Activated T-helper 9 cell treated with anti-CD3 and anti-CD28 coated beads, Interleukin-2, amount 50 U/mL, for 16 hours (primary cell): ENCODE measurements at regions not wholly inside any gene's neighbourhood (a gene's known extent, or its start where the extent isn't known, plus 50 kb on each side); places are given as distances from the start of the nearest gene placed in this dataset.

Experiments
- DNase-seq: peaks from one replicate; pipeline ENCODE4 v3.0.0-alpha.2; 2020; ENCODE audit warnings: low read depth

DNA sequence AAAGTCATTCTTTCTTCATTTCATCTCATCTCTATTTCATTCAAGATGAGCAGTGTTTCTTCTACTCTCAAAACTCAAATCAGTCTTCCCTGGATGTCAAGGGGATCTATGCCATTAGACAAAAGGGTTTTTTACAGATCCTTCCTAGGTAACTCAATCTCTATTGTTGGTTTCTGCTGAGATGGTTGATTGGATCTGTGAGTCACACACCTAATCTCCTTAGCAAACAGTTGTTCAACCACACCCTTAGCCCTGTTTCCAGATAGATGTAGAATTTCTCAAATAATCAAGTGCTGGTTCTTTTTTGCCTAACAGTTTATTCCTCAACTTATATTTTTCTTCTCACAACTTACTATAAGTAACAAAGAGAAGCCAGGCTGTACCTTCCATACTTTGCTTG lies 200.5 kb downstream of the KDR start:
- no peak for DNase-seq

DNA sequence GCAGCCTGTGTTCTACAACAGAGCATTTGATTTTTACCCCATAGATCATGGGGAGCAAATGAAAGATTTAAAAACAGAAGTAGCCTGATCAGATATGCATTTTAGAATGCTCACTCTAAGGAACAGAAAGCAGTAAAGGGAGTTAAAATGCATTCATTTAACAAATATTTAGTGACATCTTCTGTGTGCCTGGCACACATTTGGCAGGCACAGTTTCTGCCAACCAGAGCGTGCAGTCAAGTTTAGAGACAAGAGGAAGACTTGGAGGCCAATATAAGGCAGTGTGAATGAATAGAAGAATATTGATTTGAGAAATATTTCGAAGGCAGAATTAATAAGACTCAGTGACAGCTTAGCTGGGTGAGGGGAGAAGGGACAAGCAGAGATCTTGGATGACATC lies 210.1 kb downstream of the KDR start:
- no peak for DNase-seq

DNA sequence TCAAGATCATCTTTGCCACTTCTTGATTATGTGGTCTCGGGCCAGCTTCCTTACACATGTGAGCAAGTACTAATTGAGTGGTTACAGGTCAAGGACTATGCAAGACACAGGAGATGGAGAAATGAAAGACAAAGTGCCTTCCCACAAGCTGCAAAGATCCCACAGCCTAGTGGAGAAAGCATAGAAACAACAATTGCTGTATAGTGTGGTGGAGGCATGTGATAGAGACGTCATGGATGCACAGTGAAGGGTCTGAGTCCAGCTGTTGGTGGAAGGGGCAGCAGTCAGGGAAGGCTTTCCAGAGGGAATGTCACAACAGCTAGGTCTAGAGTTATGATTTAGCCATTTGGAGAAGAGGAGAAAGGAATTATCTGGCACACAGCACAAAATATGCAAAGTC lies 210.6 kb downstream of the KDR start:
- no peak for DNase-seq

DNA sequence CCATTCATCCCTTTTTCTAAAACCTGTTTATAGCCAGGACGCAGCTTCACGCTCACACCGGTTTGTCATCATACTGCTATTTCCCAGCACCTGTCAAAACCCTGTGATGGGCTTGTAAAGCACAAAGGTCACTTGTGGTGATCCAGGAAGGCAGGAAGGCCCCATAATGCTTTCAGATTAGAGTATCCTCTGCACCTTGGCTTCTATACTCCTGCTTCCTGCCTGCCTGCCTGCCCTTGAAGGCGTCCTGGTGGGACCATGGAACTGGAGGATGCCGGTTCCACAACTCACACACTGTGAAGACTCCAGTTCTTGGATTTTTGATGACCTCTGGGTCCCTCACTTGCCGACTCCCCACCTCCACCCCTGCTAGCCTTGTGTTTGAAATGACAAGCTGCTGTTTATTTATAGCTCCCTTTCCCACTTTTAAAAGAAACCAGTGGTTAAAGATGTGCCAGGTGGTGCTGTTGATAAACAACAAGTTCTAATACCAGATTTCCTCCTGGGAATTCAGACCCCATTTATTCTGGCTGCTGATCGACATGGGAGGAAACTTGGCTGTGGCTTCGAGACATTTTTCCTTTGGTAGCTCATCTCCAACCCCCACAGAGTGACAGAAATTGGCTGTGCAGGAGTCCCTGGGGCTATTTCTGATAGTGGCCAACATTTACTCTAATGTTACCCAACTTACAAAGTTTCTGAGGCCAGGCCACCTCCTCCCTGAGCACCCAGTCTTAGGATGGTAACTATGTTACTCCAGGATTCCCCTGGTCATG lies 211.5 kb downstream of the KDR start:
- no peak for DNase-seq

DNA sequence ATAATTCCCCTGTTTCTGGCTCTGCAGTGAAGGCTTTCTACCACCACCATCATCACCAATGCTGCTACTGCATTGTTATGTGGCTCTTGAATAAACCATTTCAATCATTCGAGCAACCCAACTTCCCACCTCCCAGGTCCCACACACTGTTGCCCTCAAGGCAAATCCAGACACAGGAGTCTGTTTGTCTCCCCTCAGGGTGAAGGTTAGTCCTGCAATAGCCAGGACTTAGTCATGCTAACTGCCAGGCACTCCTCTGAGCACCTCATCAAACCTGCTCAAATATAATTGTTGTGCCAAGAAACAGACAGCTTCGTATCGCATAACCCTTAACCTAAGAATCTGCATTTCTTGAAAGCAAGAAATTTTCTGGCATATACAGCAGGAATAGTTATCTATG lies 213.2 kb downstream of the KDR start:
- DNase-seq, result no peak

DNA sequence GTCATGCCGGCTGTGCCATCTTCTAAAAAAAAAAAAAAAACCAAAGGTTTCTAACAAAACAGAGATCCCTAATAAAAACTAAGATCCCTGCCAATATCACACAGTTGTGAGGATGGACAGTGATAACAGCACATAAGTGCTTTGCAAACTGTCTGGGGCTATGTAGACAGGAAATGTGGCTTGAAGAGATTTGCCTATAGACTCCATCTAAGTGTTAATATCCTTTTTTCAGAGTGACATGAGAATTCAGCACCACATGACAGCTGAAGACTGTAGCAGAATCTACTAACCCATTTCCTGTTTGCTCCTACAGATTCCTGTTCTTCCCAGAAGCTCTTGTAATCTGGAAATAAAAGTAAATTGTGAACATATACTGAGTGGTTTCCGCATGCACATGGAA lies 215.4 kb downstream of the KDR start:
- no peak for DNase-seq

DNA sequence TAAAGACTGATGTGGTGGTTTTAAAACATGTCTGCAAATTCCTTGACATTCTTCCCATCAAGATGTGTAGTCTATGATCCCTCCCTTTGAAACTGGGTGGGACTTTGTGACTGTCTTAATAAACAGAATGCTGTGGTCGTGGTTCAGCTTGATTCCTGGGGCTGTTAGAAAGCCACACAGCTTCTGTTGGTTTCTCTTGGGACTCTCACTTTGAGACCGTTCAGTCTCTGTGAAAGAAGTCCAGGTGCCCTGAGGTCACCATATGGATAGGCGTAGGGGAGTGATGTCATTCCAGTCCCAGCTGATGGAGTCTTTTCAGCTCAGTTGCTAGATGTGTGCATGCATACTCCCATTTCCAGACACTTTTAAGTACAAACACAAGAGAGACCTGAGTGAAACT lies 216.6 kb downstream of the KDR start:
- no peak for DNase-seq

DNA sequence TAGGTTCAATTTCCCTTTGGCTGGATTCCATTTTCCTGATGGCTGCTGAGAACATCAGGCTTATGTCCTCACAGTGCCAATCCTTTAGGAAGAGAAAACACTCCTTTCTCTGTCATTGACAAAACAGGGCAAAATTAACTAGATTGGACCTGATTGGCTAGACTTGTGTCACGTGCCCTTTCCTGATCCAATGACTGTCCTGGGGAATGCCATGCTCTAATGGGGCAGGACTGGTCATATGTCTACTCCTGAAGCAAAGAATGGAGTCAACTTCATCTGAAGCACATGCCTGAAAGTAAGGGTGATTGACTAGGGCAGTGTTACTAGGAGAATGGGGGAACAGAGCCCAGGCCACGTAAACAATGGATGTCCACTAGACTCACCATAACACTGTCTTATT lies 220.4 kb downstream of the KDR start:
- no peak for DNase-seq

DNA sequence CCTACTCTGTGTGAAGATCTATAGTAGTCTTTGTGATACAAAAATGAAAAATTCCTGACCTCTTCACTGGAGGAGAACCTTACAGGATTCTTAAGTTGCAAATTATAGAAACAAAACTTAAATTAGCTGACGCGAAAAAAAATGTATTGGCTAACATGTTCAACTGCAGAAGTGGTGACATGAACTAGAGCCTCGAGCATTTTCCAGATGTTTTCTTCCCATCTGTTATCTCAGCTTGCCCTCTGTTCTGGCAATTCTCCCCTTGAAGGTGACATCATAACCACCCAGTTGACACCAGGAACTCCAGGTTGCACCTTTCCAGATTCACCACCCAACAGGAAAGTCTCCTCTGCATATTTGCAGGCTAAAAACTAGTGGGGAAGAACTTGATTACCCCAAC lies 222.4 kb downstream of the KDR start:
- DNase-seq, result no peak

DNA sequence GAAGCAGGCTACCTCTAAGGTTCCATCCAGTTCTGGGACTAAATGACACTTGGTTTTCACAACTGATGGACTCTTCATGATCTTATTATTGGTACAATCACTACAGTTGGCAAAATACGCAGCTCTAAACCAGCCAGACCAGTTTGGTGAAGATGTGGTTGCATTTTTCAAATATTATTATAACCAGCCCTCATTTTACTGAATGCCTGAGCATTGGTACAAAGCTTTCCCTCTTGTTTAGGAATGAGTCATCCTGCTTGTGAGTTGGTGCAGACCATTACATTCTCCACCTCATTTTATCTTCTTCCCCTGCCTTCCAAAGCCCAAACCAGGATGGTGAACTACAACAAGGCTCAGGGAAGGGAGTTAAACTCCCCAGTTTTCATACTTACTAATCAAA lies 223.1 kb downstream of the KDR start:
- DNase-seq, result no peak

DNA sequence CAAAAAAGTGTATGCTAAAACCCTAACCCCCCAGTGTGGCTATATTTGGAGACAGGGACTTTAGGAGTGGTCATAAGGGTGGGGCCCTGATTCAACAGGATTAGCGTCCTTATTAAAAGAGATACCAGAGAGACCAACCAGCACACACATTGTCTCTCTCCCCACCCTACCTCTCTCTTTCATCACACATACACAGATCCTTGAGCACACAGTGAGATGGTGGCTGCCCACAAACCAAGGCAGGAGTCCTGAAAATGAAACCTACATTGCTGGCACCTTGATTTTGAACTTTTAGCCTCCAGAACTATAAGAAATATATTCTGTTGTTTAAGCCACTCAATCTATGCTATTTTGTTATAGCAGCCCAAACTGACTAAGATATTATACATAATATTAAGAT lies 224.2 kb downstream of the KDR start:
- no peak for DNase-seq

DNA sequence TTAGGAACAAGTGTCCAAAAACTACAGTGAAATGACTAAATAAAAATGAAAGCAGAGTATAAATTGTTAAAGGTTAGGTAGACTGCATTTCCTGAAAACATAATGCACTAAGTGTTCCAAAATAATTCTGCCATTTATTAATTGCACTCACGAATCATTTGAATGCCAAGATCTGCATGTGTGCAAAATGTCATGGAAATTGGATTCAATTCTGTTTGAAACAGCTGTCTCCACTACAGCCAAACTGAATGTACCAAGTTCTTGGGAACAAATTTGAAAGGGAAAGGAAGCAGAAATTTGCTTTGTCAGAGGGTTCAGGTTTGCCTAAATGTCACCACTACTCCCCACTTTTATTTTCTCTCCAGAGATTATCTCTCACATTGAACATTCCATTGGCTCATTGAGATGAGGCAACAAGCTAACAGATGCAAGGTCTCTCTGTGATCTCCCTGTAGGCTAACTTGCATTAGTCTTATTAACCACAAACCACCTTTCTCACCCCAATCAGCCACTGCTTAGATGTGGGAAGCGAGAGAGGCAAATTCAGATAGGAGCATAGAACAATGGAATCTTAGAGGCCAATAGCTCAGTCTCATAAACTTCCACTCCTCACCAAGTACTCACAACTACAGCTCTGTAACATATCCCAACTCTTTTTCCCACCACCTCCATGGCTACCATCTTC lies 226.6 kb downstream of the KDR start:
- DNase-seq, result no peak

DNA sequence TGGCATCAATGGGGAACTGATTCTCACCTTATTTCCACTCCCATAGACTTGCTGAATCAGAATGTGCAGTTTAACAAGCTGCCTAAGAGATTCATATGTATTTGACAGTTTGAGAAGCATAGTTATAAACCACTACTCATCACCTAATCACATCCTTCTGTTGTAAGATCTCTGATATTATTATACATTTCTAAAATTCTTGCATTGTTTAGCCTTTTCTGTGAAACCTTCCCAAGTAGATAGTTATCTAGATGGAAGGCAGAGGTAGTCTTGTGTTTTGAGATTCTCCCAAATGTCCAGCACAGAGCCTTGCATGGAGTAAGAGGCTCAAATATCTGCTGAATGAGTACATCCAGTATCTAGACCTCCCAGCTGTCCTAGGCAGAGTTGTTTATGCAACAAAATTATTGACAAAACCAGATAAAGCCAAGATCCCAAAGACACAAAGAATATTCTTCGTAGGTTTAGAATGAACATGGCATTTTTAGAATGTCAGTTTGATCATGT lies 227.3 kb downstream of the KDR start:
- DNase-seq, result no peak

DNA sequence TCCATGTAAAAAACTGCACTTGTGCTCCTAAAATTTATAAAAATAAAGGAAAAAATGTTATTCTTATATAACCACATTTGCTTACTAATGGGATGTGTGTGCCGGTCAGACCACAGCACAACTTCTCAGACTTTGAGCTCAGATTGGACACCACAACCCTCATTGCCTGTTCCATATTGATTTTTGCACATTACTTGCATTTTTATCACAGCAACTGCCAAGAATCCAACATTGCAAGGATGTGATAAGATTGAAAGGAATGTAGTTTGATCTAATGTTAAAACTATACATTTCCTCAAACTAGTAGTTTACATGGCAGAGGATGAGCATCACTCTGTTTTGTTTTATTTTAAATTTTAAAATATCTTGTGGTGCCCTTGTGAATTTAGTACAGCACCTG lies 227.8 kb downstream of the KDR start:
- DNase-seq, result no peak

DNA sequence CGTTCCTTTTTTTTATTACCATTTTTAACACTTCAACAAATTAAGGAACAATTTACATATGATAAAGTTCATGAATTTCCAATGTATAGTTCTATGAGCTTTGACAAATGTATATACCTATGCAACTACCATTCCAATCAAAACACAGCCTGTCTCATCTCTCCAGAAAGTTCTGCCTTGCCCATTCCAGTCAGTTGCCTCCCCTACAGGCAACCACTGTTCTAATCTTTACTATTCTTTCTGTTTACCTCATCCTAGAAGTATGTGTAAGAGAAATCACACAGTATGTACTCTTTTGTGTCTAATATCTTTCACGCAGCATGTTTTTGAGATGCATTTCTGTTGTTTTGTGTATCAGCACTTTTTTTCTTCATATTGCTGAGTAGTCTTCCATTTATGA lies 224.9 kb downstream of the KIT start:
- no peak for DNase-seq

DNA sequence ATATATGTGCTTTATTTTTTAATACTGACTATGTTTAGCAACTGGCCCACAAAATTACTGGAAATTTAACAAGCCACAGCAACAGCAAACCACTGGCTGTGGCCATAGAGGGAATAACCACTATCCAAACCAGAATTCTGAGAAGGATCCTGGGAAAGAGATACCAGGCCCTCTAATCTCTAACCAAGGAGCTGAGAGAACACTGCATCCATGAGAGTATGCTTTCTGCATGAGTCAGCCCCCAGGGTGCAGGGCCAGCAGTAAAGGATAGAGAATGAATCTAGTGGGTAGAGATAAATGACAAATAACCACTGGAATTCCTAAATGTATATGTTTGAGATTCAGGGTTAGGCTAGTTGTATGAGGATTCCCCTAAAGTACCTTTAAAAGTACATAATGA lies 221.8 kb downstream of the KIT start:
- no peak for DNase-seq

DNA sequence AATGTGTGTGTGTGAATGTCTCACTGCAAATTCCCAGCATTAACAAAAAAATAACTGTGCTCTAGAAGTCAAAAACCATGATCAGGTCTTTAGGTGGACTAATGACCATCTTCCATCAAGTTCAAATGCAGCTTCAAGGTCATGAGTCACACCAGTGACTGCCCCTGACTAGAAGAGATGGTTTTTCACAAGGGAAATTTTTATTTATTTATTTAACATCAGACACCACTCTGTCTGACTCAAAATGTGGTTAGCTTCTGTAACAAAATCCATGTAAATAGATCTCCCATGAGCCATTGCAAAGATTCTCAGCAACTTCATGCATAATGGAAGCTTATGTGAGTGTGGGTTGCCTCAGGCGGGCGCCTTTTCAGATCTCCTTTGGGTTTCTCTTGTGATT lies 219.2 kb downstream of the KIT start:
- no peak for DNase-seq

DNA sequence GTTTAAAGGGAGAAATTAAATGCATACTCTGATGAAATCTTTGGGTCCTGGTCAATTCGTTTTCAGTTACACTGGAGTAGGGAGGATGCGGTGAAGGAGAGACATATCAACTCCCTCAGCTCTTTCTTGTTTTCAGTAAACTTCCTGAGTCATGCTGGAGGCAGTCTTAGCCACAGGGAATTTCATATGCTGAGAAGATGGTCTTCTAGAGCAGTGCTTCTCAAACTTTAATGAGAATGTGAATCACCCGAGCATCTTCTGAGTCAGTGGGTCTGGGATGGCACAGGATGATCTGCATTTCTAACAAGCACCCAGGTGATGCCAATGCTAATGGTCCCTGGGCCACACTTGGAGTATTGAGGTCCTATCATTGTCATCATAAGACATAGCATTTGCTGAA lies 214.5 kb downstream of the KIT start:
- no peak for DNase-seq

DNA sequence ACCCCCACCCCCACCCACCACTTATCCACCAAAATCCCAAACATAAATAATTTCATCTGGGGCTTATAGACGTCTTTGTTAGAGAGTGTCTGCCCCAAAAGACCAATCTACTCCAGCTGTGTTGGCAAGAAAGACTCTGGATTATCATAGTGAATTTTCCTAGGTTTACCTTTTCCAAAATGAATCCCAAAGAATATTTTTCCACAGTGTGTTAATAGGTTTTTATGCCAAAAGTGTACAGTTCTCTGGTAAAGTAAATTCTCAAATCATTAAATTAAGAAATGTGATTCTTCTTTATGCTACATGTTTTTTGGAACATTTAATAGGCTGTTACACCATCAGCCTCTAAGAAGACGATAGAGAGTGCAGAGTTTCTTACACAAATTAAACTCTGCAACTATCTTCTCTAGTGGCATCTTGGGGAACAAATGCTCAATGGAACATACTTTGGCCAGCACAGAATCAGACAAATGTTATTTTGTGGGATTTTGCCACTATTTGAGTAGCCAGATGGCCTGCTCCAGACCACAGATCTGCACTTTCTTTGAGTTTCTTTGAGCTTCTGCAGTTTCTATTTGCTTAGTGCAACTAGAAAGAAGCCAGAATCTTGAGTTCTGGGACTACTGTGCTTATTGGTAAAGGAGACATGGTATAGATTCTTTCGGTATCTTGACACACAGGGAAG lies 206.0 kb downstream of the KIT start:
- no peak for DNase-seq

DNA sequence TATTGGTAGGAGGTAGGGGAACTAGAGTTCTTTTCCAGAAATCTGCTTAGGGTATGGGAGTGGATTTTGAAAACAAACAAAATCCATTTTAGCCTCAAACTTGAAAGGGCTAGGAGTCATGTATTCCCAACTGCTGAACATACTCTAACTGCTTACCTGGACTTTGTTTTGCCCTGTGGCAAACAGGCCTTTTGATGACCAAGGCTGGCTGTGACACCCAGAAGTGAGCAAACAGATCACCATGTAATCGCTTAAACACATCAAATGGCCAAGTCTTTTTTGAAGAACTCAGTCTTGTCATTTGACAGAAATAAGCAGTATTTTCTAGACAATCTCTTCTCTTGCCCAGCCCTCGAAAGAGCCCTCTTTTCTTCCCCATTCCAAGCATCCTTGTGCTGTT lies 203.4 kb downstream of the KIT start:
- no peak for DNase-seq

DNA sequence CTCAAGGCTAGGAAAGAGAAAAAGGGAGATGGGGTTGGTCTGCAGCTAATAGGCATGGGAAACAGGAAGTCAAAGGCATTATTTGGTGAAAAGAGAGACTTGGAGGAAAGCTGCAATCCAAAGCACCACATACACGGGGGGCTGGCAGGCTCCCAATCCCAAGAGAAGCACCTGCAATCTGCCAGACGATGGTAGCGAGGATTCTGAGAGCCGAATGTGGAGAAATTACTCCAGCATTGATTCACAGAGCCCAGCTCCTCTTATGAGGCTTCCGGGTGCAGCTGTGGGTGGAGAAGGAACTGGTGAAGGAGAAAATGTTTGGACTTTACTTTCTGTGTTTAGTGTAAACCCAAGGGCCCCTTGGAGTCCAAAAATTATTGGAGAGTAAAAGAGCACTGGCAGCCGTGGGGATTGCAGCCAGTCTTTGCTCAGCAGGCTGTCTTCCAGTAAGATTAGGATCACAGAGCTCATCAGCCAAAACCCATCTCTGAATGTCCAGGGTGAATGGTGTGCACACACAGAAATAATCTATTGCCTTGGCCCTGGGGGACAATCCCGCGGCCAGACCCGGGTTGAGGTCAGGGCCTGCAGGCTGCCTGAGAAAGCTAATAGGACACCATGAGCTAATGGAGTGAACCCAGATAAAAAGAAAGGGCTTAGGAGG lies 197.6 kb downstream of the KIT start:
- DNase-seq, result no peak

DNA sequence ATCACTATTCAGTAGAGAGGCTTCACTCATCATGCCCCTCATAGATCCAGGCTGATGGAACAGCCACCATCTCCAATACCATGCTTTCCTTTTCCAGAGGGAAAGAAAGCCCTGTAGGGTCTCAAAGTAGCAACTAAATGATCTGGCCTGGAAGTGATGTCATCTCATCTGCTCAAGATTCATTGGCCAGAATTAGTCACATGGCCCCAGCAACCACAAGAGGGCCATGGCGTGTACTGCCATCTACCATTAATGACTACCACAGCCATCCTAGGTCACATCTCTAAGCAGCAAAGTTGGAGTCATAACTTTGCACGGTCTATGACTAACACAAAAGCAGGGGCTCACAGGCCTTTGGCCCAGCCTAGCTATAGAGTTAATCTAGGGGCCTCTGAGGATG lies 194.8 kb downstream of the KIT start:
- DNase-seq, result no peak

DNA sequence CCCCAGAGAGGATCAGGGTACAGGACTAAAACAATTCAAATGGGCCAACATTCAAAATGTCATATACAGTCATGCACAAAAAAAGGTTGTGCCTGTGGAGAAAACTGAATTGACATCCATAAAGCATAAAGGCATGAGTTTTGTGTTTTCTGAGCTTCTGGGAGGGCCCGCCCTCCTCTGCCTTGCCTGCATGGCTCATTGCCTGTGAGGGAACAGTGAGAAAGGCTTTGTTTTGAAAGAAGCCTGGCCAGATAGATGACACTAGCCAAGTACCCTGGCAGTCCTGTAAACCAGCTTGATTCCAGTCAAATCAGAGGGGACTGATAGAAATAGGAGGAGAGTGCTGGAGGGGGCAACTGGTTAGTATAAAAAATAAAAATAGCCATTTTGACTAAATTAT lies 194.3 kb downstream of the KIT start:
- no peak for DNase-seq
